D721Med (cell line): ENCODE measurements at regions not wholly inside any gene's neighbourhood (a gene's known extent, or its start where the extent isn't known, plus 50 kb on each side); places are given as distances from the start of the nearest gene placed in this dataset.
"Not testable (repeated sequence)": the region's sequence is repeated elsewhere in the genome, so short reads cannot be mapped to it uniquely, and the experiment has no call there.

Experiments used
- DNase-seq: peaks from one replicate; pipeline ENCODE4 v3.0.0; 2011; ENCODE audit warnings: low spot score; ENCODE audit not compliant: insufficient read length
- FAIRE-seq: peaks from 2 replicates; lab custom pipeline; 2011; peaks lifted over from hg19 to GRCh38; lab: Jason Lieb, UNC
- CTCF ChIP-seq: IDR thresholded peaks from 2 replicates; pipeline ENCODE4 v1.5.1; 2012; ENCODE audit warnings: mild to moderate bottlenecking, control low read depth; ENCODE audit not compliant: insufficient read depth; ENCODE audit errors: missing control alignments

GRCh38 chr9:129544761-129545160, 76.1 kb downstream of the C9orf50 start:
- DNase-seq, result no peak
- no peak for FAIRE-seq
- no peak for TF ChIP-seq CTCF

GRCh38 chr9:129542741-129543140, 78.2 kb downstream of the C9orf50 start:
- no peak for FAIRE-seq
- no peak for DNase-seq
- TF ChIP-seq CTCF, result no peak

GRCh38 chr9:129541270-129541669, 79.6 kb downstream of the C9orf50 start:
- FAIRE-seq, result no peak

GRCh38 chr9:129539446-129539845, 81.5 kb downstream of the C9orf50 start:
- no peak for TF ChIP-seq CTCF
- no peak for FAIRE-seq

More at GRCh38 chr9:129541270-129541669, 79.6 kb downstream of the C9orf50 start:
- no peak for TF ChIP-seq CTCF
- no peak for DNase-seq

GRCh38 chr9:129531860-129532402, 89.0 kb downstream of the C9orf50 start:
- FAIRE-seq, DNase-seq: not testable (repeated sequence)

More at GRCh38 chr9:129539446-129539845, 81.5 kb downstream of the C9orf50 start:
- no peak for DNase-seq

- not testable (repeated sequence) for DNase-seq, FAIRE-seq
Observed at GRCh38 chr9:129527955-129528354, 92.9 kb downstream of the C9orf50 start.

- FAIRE-seq, result no peak
Observed at GRCh38 chr9:129525656-129526196, 95.2 kb downstream of the C9orf50 start.

More at GRCh38 chr9:129525656-129526196, 95.2 kb downstream of the C9orf50 start:
- TF ChIP-seq CTCF, result no peak
- DNase-seq, result no peak
